Left renal pelvis (tissue), 4 donors: ENCODE measurements at regions not wholly inside any gene's neighbourhood (a gene's known extent, or its start where the extent isn't known, plus 50 kb on each side); places are given as distances from the start of the nearest gene placed in this dataset.

Experiments
- DNase-seq, 4 donors: peaks; one replicate each; pipeline ENCODE4 v3.0.0-alpha.2; 2013; ENCODE audit warnings: low read depth in 4 of 4, low spot score in 3 of 4

DNA sequence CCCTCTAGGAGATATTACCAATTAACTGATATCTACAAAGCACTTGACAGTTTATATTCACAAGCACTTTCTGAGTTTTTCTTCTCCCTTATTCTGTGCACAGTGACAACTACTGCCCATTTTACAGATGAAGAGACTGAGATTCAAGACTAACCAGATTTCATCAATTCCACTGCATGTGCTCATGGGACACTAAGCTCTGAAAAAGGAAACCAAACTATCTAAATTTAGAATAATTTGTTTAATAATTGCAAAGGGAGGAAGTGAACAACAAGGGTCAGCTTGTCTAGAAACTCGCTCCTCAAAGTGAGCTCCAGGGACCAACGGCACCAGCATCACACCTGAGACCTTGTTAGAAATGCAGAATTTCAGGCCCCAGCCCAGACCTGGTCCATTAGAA lies 50.8 kb upstream of the MYLIP start:
- no peak for DNase-seq

- DNase-seq = no peak
Observed at GRCh38 chr6:16069671-16070070, 59.2 kb upstream of the MYLIP start.

- DNase-seq = no peak
Observed at GRCh38 chr6:16069222-16069621, 59.7 kb upstream of the MYLIP start.

DNA sequence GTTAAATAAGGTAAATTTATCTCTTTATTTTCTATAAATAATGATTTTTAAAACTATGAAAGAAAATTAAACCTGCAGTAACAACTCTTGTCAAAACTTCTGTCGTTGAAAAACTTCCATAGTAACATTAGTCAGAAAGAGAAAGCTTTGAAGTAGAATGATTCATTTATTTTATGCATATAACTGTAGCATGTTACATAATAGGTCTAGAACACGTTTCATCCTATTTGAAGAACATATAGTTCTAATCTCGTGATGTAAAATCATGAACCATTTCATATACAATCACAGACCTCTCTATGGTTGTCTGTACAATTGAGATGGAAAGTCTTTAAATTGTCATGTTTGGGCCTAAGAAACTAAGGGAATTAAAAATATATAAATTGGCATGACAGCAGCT lies 61.3 kb upstream of the MYLIP start:
- no peak for DNase-seq

DNA sequence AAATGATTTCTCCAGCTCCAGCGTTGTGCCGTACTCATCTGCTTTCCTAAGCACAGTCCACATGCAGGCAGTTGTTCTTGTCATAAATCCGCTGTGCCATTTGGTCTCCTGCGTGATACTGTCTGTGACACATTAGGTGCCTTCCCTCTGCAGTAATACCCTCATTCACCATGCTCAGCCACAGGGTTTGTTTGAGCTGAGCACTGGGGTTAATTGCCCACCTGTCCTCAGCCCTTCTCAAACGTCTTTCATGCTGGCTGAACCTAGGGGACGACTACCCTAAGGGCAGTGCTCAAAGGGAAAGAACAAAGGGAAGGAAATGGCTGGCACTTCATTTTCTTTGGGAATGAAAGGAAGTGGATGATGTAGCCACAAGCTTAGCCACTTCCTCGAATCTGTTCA lies 64.2 kb upstream of the MYLIP start:
- DNase-seq = no peak

- no peak for DNase-seq
Observed at GRCh38 chr6:16063580-16063979, 65.3 kb upstream of the MYLIP start.

DNA sequence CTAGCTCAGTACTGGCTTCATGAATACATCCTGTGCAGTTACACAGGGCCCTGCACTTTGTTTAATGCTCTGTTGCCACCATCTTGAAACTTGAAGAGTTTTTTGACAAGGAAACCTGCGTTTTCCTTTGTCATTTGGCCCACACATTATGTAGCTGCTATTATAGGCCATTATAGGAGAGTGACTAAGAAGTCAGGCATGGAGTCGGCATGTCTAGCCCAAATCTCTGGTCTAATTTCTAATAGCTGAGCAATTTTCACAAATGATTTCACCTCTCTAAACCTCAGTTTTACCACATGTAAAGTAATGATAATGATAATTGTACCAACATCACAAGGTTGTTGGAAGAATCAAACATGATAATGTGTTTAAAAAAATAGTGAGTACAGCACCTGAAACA lies 67.1 kb upstream of the MYLIP start:
- no peak for DNase-seq

DNA sequence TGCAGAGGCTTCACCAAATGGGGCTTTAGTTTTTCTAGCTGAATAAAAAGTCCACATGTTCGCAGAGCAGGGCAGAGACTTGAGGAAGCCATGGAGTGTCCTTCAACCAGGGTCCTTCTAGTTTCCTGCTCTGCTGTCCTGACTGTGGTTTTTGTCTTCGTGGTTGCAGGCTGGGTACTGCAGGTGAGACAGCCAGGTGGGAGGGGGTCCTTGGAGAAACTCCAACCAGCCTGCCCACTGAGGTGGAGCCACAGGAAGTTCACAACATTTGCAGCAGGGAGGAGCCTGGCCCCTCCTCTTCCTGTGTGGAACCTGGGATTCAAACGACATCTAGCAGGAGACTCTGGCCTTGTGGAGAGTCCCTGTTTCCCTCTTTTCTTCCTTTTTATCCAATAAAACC lies 68.8 kb upstream of the MYLIP start:
- DNase-seq = no peak

DNA sequence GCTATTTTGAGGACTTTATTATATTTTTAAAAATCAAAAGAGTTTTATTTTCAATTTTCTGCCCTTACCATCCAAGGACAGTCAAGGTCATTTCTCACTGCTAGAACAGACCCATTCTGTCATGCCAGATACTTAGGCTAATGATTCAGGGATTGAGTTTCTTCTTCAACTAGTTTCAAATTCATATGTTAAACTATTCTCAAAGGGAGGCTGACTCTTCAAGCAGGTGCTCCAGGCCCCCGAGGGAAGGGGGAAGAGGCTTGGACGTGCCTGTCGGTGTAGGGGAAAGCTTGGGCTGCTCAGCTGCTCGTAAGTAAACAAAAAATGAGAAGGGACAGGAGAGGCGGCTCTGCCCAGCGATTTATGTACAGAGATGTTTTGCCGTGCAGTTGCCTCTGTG lies 69.4 kb upstream of the MYLIP start:
- DNase-seq = no peak

- no peak for DNase-seq
Observed at GRCh38 chr6:16058929-16059345, 69.9 kb upstream of the MYLIP start.

- no peak for DNase-seq
Observed at GRCh38 chr6:16058201-16058928, 70.5 kb upstream of the MYLIP start.

DNA sequence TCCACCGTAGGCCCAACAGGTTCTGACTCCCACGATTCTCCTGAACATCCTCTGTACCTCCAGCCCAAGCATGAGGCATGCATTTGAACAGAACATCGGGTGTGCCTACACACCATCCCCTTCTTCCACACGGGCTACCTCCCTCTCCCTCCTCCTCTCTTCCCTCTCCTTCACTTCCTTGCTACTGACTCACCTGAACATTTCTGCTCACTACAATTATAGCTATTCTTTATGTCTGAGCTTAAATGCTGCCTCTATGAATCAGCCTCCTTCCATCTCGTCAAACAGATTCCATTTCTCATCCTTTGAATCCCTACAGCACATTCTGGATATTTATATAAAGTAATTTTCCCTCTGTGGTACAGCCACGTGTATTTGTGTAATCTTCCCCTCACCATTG lies 71.4 kb upstream of the MYLIP start:
- DNase-seq = no peak

- no peak for DNase-seq
Observed at GRCh38 chr6:16056263-16056870, 72.5 kb upstream of the MYLIP start.

GRCh38 chr6:16055852-16056251 lies 73.0 kb upstream of the MYLIP start:
- no peak for DNase-seq

DNA sequence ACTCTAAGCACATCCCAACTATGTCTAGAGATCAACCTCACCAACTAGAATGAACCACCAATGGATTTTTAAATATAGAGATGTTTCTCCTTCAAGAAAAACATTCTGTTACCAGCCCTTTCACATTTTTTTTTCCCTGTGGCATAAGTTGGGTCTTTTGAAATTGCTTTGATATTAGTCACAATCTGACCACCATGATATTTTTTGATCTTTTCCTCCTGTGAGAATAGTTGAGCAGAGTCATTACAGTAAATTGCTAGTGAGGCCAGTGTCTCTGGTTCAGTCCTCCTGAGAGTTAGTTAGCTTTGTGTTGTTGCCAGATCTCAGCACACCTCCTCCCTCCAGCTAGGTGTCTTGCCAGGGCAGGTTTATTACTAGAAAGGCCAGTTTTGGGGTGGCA lies 79.7 kb upstream of the MYLIP start:
- no peak for DNase-seq

DNA sequence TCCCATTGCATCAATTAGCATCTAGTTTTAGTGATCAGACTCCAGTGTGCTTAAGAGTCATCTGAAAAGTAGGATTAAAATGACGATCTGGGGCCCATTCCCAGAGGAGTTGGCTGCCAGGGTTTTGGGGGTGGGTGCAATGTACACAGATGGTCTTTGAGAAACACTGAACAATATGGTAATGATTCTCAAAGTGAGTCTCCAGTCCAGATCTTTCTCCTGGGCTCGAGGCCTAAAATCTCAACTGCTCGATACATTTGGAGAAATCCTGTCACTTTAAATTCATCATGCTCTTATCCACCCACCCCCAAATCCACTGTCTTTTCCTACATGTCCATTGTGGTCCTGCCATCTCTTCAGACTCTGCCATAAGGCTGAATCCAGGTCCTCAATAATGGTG lies 80.7 kb upstream of the MYLIP start:
- DNase-seq = no peak

- DNase-seq = no peak
Observed at GRCh38 chr6:16047435-16047990, 81.4 kb upstream of the MYLIP start.

- DNase-seq = no peak
Observed at GRCh38 chr6:16045238-16045637, 83.6 kb upstream of the MYLIP start.

- no peak for DNase-seq
Observed at GRCh38 chr6:16044211-16044643, 84.7 kb upstream of the MYLIP start.

GRCh38 chr6:16043171-16044135 lies 85.4 kb upstream of the MYLIP start:
- no peak for DNase-seq

DNA sequence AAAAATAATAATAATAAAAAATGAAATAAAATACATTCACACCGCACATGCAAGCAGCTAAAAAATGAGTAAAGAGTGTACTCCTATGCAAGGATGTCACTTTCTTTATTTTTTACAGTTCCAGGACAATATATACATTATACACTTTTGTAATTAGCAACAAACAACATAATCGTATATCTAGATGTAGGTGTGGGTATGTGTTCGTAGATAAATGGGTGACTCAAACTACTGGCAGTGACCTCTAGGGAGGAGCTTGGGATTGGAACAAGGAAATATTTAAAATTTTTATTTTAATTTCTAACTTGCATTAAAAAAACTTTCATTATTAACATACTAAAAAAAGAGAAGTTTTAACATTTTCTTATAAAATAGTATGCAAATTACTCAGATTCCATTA lies 86.1 kb upstream of the MYLIP start:
- DNase-seq = no peak
